ENCODE measurements at regions not wholly inside any gene's neighbourhood (a gene's known extent, or its start where the extent isn't known, plus 50 kb on each side); places are given as distances from the start of the nearest gene placed in this dataset.

DNA sequence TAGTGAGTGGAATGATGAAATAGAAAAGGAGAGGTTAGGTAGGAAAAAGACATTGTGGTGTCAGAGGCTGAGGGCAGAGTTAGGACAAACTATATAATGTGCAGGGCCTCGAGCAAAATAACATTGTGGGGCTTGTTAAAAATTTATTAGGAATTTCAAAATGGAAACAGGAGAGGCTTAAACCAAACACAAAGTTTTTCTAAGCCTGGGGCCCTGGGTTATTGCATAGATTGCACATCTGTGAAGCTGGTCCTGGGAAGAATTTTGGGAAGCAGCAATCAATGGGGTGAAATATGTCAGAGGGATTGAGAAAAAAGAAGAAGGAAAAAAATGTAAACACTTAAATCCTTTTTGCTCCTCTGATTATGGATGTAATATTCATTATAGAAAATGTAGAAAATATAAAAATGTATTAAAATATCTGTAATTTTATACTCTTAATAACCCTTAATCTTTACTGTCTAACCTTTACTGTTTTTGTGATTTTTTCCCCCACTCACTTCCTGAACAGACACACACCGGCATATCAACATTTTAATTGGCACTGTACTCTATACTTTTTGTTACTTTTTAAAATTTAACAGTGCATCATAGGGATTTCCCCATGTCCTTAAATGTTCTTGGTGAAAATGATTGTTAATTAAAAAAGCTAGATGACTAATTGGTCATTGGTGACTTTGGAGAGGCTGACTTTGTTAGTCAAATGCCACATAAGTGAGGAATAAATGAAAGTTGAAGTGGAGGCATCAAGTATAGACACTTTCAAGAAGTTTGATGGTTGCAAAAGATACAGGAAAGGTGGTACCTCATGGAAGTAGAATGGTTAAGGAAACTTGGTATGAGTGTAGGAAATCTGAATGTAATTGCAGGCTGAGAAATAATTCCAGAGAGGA, 183.4 kb downstream of the NFKBIZ start:
- Mint-ChIP-seq H3K9me3 (peaks cover 3% of the 10 kb centered on the region), H3K4me1 (no peaks in the 10 kb centered on the region), H3K4me3 (no peak overlapping the region), H3K27me3 (ENCODE audit: low read depth) (no peaks in the 10 kb centered on the region), H3K36me3 (ENCODE audit: low read depth) (no peaks in the 10 kb centered on the region), H3K27ac (ENCODE audit: unreplicated experiment) (no peak overlapping the region)
- TF ChIP-seq CTCF (conservative IDR thresholded peaks at IDR 0.05), result no peak
- no peak for DNase-seq (ENCODE audit: low read depth, low spot score)

DNA sequence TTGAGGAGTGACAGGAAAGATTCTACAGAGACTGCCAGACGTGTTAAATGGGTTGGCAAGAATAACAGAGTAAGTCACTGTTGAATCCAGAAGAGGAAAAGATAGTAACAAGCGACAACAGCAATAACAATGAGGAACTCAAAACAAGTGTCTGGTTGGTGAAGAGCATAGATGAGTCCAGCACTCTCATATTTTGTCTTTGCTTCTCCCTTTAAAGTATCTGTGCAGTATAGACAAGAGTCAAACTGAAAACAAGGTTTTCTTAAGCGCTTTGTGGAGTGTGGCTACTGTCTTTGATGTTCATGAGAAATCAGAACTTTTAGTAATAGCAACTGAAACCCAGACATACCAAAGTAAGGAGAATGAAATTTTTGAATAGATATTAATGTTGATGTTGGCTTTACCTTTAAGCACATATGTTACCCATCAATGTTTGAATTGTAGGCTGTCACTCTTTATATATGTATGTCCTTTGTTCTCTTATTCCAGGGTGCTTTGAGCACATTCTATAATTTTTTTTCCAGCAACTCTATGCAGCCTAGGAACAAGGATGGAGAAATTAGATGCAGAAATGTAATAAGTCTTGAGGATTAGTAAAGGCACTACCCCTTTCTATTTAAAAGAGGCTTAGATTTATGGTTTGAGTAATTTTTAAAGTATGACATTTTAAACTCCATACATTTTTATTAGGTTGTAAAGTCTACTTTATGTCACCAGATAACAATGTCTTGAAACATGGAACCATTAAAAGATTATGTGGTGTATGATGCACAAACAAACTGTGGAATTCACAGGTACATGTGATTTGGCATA, 185.5 kb downstream of the NFKBIZ start:
- Mint-ChIP-seq H3K4me3 (no peak overlapping the region), H3K36me3 (ENCODE audit: low read depth) (no peaks in the 10 kb centered on the region), H3K9me3 (peaks cover 7% of the 10 kb centered on the region), H3K27ac (ENCODE audit: unreplicated experiment) (no peak overlapping the region), H3K4me1 (no peaks in the 10 kb centered on the region), H3K27me3 (ENCODE audit: low read depth) (no peaks in the 10 kb centered on the region)
- no peak for DNase-seq (ENCODE audit: low read depth, low spot score)
- TF ChIP-seq CTCF (conservative IDR thresholded peaks at IDR 0.05), result no peak

GRCh38 chr3:102036017-102036416, 186.7 kb downstream of the NFKBIZ start:
- no peaks in the 10 kb centered on the region for H3K4me1 Mint-ChIP-seq
- no peak overlapping the region for H3K4me3 Mint-ChIP-seq
- no peaks in the 10 kb centered on the region for H3K36me3 Mint-ChIP-seq (ENCODE audit: low read depth)
- no peak for TF ChIP-seq CTCF (conservative IDR thresholded peaks at IDR 0.05)
- H3K9me3 Mint-ChIP-seq, result peaks cover 7% of the 10 kb centered on the region
- H3K27ac Mint-ChIP-seq (ENCODE audit: unreplicated experiment), result no peak overlapping the region
- DNase-seq (ENCODE audit: low read depth, low spot score), result no peak
- H3K27me3 Mint-ChIP-seq (ENCODE audit: low read depth), result no peaks in the 10 kb centered on the region

- Mint-ChIP-seq H3K27ac (ENCODE audit: unreplicated experiment) (no peak overlapping the region), H3K27me3 (ENCODE audit: low read depth) (no peaks in the 10 kb centered on the region), H3K9me3 (peaks cover 7% of the 10 kb centered on the region), H3K4me1 (no peaks in the 10 kb centered on the region), H3K36me3 (ENCODE audit: low read depth) (no peaks in the 10 kb centered on the region), H3K4me3 (no peak overlapping the region)
- no peak for DNase-seq (ENCODE audit: low read depth, low spot score)
- no peak for TF ChIP-seq CTCF (conservative IDR thresholded peaks at IDR 0.05)
These were observed 187.2 kb downstream of the NFKBIZ start for GRCh38 chr3:102036472-102036871.

DNA sequence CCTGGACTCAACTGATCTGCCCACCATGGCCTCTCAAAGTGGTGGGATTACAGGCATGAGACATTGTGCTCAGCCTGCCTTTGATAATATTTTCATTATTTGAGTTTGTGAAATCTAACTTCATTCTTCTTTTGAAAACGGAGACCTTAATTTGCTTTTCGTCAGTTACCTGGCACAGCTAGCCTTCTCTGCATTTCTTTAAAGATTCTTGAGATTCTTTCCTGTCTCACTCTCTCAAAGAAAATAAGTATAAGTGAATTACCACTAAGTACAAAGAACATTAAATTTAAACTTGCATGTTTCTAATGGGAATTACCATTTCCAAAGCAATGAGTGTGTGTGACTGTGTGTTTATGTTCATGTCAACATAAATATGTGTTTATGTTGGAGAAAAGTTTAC, 187.9 kb downstream of the NFKBIZ start:
- H3K4me1 Mint-ChIP-seq, result no peaks in the 10 kb centered on the region
- H3K27me3 Mint-ChIP-seq (ENCODE audit: low read depth), result no peaks in the 10 kb centered on the region
- H3K4me3 Mint-ChIP-seq, result no peak overlapping the region
- H3K36me3 Mint-ChIP-seq (ENCODE audit: low read depth), result no peaks in the 10 kb centered on the region
- no peak overlapping the region for H3K27ac Mint-ChIP-seq (ENCODE audit: unreplicated experiment)
- no peak for TF ChIP-seq CTCF (conservative IDR thresholded peaks at IDR 0.05)
- H3K9me3 Mint-ChIP-seq, result peaks cover 7% of the 10 kb centered on the region
- no peak for DNase-seq (ENCODE audit: low read depth, low spot score)

Measured in neural crest cell (in vitro differentiated cells).